ENCODE measurements at regions not wholly inside any gene's neighbourhood (a gene's known extent, or its start where the extent isn't known, plus 50 kb on each side); places are given as distances from the start of the nearest gene placed in this dataset.

- CTCF ChIA-PET, result no interaction called here
- TF ChIP-seq RCOR1 (IDR thresholded peaks at IDR 0.05; ENCODE audit: low read length) (no peak), ELF1 (IDR thresholded peaks at IDR 0.05) (no peak), NFIC (IDR thresholded peaks at IDR 0.05; ENCODE audit: borderline replicate concordance) (no peak), PBX3 (IDR thresholded peaks at IDR 0.05) (no peak), MXI1 (IDR thresholded peaks at IDR 0.05; ENCODE audit: low read depth, low read length) (no peak), SIN3A (IDR thresholded peaks at IDR 0.05; ENCODE audit: borderline replicate concordance, low read depth, low read length) (no peak), SMC3 (IDR thresholded peaks at IDR 0.05; ENCODE audit: low read depth, low read length) (no peak), JUND (IDR thresholded peaks at IDR 0.05) (no peak), NRF1 (IDR thresholded peaks at IDR 0.05; ENCODE audit: low read depth, low read length) (no peak), MEF2A (IDR thresholded peaks at IDR 0.05; ENCODE audit: borderline replicate concordance, low read depth) (no peak), EZH2phosphoT487 (IDR thresholded peaks at IDR 0.05; ENCODE audit: borderline replicate concordance, low read depth) (no peak), RXRA (IDR thresholded peaks at IDR 0.05; ENCODE audit: borderline replicate concordance, low read depth) (no peak), FOXM1 (IDR thresholded peaks at IDR 0.05; ENCODE audit: low read depth) (no peak)
- TF ChIP-seq, protein P1, sequence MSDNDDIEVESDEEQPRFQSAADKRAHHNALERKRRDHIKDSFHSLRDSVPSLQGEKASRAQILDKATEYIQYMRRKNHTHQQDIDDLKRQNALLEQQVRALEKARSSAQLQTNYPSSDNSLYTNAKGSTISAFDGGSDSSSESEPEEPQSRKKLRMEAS (IDR thresholded peaks at IDR 0.05; ENCODE audit: low read depth), result no peak
- WGBS (ENCODE audit: low lambda C conversion rate), result 25% methylated on average over 4 of the region's 4 CpGs
These were observed 76.2 kb upstream of the PAGE3 start for GRCh38 chrX:55340896-55341433.

GRCh38 chrX:55342533-55343501 lies 78.1 kb upstream of the PAGE3 start:
- no peaks in the 10 kb centered on the region for H3K36me3 ChIP-seq (replicated peaks in 1 of 2; ENCODE audit: control insufficient read depth in 1 of 2, insufficient read depth in 2 of 2, low read length in 1 of 2)
- H3K27me3 ChIP-seq (ENCODE audit: insufficient read depth), result peaks cover 6% of the 10 kb centered on the region; the same call in 1 of the 2 replicates
- no peaks in the 10 kb centered on the region for H3K79me2 ChIP-seq (ENCODE audit: insufficient read depth)
- no peaks in the 10 kb centered on the region for H3K9me3 ChIP-seq
- H3F3A ChIP-seq (replicated peaks; ENCODE audit: insufficient read depth), result no peaks in the 10 kb centered on the region
- no peaks in the 10 kb centered on the region for H3K4me1 ChIP-seq (ENCODE audit: control insufficient read depth in 1 of 2, insufficient read depth in 2 of 2, low read depth in 1 of 2, low read length in 1 of 2)
- H3K9me2 ChIP-seq, result no peaks in the 10 kb centered on the region
- no peak overlapping the region for H3K4me3 ChIP-seq (ENCODE audit: low read depth in 2 of 2, low read length in 1 of 2)
- DNase-seq, result peak; percentile 48
- no peak overlapping the region for H3K9ac ChIP-seq
- TF ChIP-seq SMC3 (IDR thresholded peaks at IDR 0.05; ENCODE audit: low read depth, low read length) (peak; percentile 52; the same call in 1 of the 2 replicates), CTCF (IDR thresholded peaks at IDR 0.05) (peak; percentile 59), RAD21 (IDR thresholded peaks at IDR 0.05; ENCODE audit: low read length) (peak; percentile 57), PBX3 (IDR thresholded peaks at IDR 0.05) (no peak)
- no peak overlapping the region for H3K27ac ChIP-seq (ENCODE audit: low read depth in 2 of 2, low read length in 1 of 2)
- H3K4me2 ChIP-seq, result no peak overlapping the region
- no peaks in the 10 kb centered on the region for H4K20me1 ChIP-seq (ENCODE audit: insufficient read depth)
- 12% methylated on average over 17 of the region's 21 CpGs for WGBS (ENCODE audit: low lambda C conversion rate)
- POLR2A ChIA-PET, result no interaction called here
- CTCF ChIA-PET, result interaction anchor here (0.9 to 2.8 kb wide), 4 partner anchors 10 to 210 kb away, joined by 4 to 14 read pairs (median 6); no protein-coding TSS in a partner anchor
- H2AFZ ChIP-seq (ENCODE audit: low read depth), result no peak overlapping the region

More at GRCh38 chrX:55340896-55341433, 76.2 kb upstream of the PAGE3 start:
- Histone ChIP-seq H3K9me2 (no peaks in the 10 kb centered on the region), H3K9me3 (no peaks in the 10 kb centered on the region), H3K4me3 (ENCODE audit: low read depth in 2 of 2, low read length in 1 of 2) (no peak overlapping the region), H3F3A (replicated peaks; ENCODE audit: insufficient read depth) (no peaks in the 10 kb centered on the region), H4K20me1 (ENCODE audit: insufficient read depth) (no peaks in the 10 kb centered on the region), H3K9ac (no peak overlapping the region), H2AFZ (ENCODE audit: low read depth) (no peak overlapping the region), H3K36me3 (replicated peaks in 1 of 2; ENCODE audit: control insufficient read depth in 1 of 2, insufficient read depth in 2 of 2, low read length in 1 of 2) (no peaks in the 10 kb centered on the region), H3K79me2 (ENCODE audit: insufficient read depth) (no peaks in the 10 kb centered on the region), H3K27me3 (ENCODE audit: insufficient read depth) (peaks cover 6% of the 10 kb centered on the region; the same call in 1 of the 2 replicates), H3K4me2 (no peak overlapping the region), H3K4me1 (ENCODE audit: control insufficient read depth in 1 of 2, insufficient read depth in 2 of 2, low read depth in 1 of 2, low read length in 1 of 2) (no peaks in the 10 kb centered on the region), H3K27ac (ENCODE audit: low read depth in 2 of 2, low read length in 1 of 2) (no peak overlapping the region)
- POLR2A ChIA-PET, result no interaction called here
- DNase-seq, result no peak
